ENCODE measurements at regions not wholly inside any gene's neighbourhood (a gene's known extent, or its start where the extent isn't known, plus 50 kb on each side); places are given as distances from the start of the nearest gene placed in this dataset.

DNA sequence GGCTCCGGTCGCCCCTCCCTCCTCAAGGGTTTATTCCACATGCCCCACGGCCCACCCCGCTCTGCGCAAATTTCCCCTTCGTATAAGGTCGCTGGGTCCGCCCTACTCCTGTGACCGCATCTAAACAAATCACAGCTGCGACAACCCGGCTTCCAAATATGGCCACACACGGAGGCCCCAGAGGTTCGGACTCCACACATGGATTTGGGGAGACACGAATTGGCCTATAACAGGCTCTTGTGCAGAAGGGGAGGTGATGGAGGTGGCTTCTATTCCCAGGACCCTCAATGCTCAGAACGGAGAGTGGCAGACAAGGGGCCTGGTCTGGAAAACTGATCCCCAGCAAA lies 90.1 kb downstream of the FOXL3 start:
- H3K4me3 Mint-ChIP-seq = peak overlapping the region; percentile 55 to 72
- H3K18ac ChIP-seq (ENCODE audit: insufficient read length, low read depth, low read length) = no peak overlapping the region
- H3K27me3 ChIP-seq (ENCODE audit: insufficient read depth, low read length) = no peaks in the 10 kb centered on the region
- no peak overlapping the region for H2AFZ ChIP-seq (ENCODE audit: low read length)
- H3K36me3 Mint-ChIP-seq (ENCODE audit: insufficient read depth in 1 of 3, low read depth in 3 of 3) = peaks cover 3 to 17% (median 11%) of the 10 kb centered on the region in 3 experiments; a peak in 5 of 7 replicates
- no peak overlapping the region for H4K8ac ChIP-seq (replicated peaks; ENCODE audit: insufficient read length, low read depth, low read length)
- H3K56ac ChIP-seq (ENCODE audit: insufficient read length, low read depth, low read length) = no peak overlapping the region
- H2BK5ac ChIP-seq (ENCODE audit: insufficient read length, low read length) = no peak overlapping the region
- H3K9me3 ChIP-seq (ENCODE audit: control insufficient read depth, low read depth, low read length) = peaks cover 9% of the 10 kb centered on the region
- H4K5ac ChIP-seq (ENCODE audit: insufficient read length, low read depth, low read length) = no peak overlapping the region
- H4K91ac ChIP-seq (ENCODE audit: insufficient read length, low read depth, low read length) = no peak overlapping the region
- H3K4me2 ChIP-seq (ENCODE audit: insufficient read depth, insufficient read length, low read length) = peak overlapping the region; percentile 55
- peak; percentile 44 for DNase-seq
- no peaks in the 10 kb centered on the region for H4K20me1 ChIP-seq (ENCODE audit: control insufficient read depth, insufficient read depth, insufficient read length)
- no peak overlapping the region for H3K14ac ChIP-seq (ENCODE audit: insufficient read depth, low read length)
- H3K27ac ChIP-seq (ENCODE audit: insufficient read length, low read depth, low read length) = no peak overlapping the region
- no peak overlapping the region for H3K9ac ChIP-seq (ENCODE audit: extremely low read depth, insufficient read length, low read length)
- no peak overlapping the region for H3K23ac ChIP-seq (ENCODE audit: insufficient read length, low read depth, low read length)
- peaks cover 4 to 6% of the 10 kb centered on the region in 2 experiments; a peak in 3 of 4 replicates for H3K4me1 Mint-ChIP-seq
- H2BK12ac ChIP-seq (ENCODE audit: insufficient read length, low read depth, low read length) = no peak overlapping the region
- H3T11ph ChIP-seq (ENCODE audit: low read length) = no peak overlapping the region
- no CpG with 5 or more reads among the region's 15 CpGs for WGBS (ENCODE audit: extremely low coverage, insufficient read length, low lambda C conversion rate)
- TF ChIP-seq, protein P1, sequence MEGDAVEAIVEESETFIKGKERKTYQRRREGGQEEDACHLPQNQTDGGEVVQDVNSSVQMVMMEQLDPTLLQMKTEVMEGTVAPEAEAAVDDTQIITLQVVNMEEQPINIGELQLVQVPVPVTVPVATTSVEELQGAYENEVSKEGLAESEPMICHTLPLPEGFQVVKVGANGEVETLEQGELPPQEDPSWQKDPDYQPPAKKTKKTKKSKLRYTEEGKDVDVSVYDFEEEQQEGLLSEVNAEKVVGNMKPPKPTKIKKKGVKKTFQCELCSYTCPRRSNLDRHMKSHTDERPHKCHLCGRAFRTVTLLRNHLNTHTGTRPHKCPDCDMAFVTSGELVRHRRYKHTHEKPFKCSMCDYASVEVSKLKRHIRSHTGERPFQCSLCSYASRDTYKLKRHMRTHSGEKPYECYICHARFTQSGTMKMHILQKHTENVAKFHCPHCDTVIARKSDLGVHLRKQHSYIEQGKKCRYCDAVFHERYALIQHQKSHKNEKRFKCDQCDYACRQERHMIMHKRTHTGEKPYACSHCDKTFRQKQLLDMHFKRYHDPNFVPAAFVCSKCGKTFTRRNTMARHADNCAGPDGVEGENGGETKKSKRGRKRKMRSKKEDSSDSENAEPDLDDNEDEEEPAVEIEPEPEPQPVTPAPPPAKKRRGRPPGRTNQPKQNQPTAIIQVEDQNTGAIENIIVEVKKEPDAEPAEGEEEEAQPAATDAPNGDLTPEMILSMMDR (conservative IDR thresholded peaks at IDR 0.05) = no peak
- H3K4ac ChIP-seq (ENCODE audit: low read depth, low read length) = no peak overlapping the region
- H3K79me1 ChIP-seq (ENCODE audit: insufficient read depth, low read depth, low read length, poor library complexity, severe bottlenecking) = no peaks in the 10 kb centered on the region
- H2BK120ac ChIP-seq (ENCODE audit: low read depth, low read length, poor library complexity, severe bottlenecking) = no peak overlapping the region
- peaks cover 5% of the 10 kb centered on the region for H3K23me2 ChIP-seq (ENCODE audit: insufficient read length, low read depth, low read length, poor library complexity, severe bottlenecking)
- no peak overlapping the region for H2BK15ac ChIP-seq (ENCODE audit: low read depth, low read length)
- H3K79me2 ChIP-seq (ENCODE audit: insufficient read depth, low read length) = no peaks in the 10 kb centered on the region
- no peaks in the 10 kb centered on the region for H3K4me1 ChIP-seq (ENCODE audit: insufficient read depth, low read length)
- H3K9me3 Mint-ChIP-seq = peaks cover 13 to 16% of the 10 kb centered on the region in 2 experiments
- H3K27me3 Mint-ChIP-seq (ENCODE audit: low read depth) = peaks cover 56% of the 10 kb centered on the region
- no peak overlapping the region for H2BK20ac ChIP-seq (ENCODE audit: low read depth, low read length, poor library complexity, severe bottlenecking)
- H2AK5ac ChIP-seq (ENCODE audit: insufficient read length, low read length) = no peak overlapping the region
- H3K27ac Mint-ChIP-seq = no peak overlapping the region
